ENCODE measurements at regions not wholly inside any gene's neighbourhood (a gene's known extent, or its start where the extent isn't known, plus 50 kb on each side); places are given as distances from the start of the nearest gene placed in this dataset.

GRCh38 chr15:47363653-47364052, 353.7 kb upstream of the SEMA6D start:
- no peak for TF ChIP-seq CTCF (conservative IDR thresholded peaks at IDR 0.05 in 1 of 2, IDR thresholded peaks at IDR 0.05 in 1 of 2; ENCODE audit: extremely low read depth in 1 of 2, insufficient read depth in 1 of 2, low read depth in 1 of 2, low read length in 2 of 2)
- no peak for TF ChIP-seq EZH2 (IDR thresholded peaks at IDR 0.05; ENCODE audit: borderline replicate concordance, low read length)
